Dedifferentiated amniotic fluid mesenchymal stem cell (primary cell): ENCODE measurements at regions not wholly inside any gene's neighbourhood (a gene's known extent, or its start where the extent isn't known, plus 50 kb on each side); places are given as distances from the start of the nearest gene placed in this dataset.

Experiments
- DNase-seq: peaks from one replicate; pipeline ENCODE4 v3.0.0-alpha.2; 2016; ENCODE audit errors: extremely low spot score

- DNase-seq = no peak
Observed at GRCh38 chr9:1960342-1961042, 54.7 kb upstream of the SMARCA2 start.

GRCh38 chr9:1962122-1962521 is 53.0 kb upstream of the SMARCA2 start:
- DNase-seq = no peak

GRCh38 chr9:1962588-1963106 is 52.5 kb upstream of the SMARCA2 start:
- no peak for DNase-seq

GRCh38 chr9:1964093-1964492 is 51.1 kb upstream of the SMARCA2 start:
- no peak for DNase-seq
